ENCODE measurements at regions not wholly inside any gene's neighbourhood (a gene's known extent, or its start where the extent isn't known, plus 50 kb on each side); places are given as distances from the start of the nearest gene placed in this dataset.
"Not testable (repeated sequence)": the region's sequence is repeated elsewhere in the genome, so short reads cannot be mapped to it uniquely, and the experiment has no call there.

- H3K36me3 ChIP-seq (ENCODE audit: control insufficient read depth in 2 of 2, extremely low read depth in 1 of 2, insufficient read depth in 2 of 2, low read length in 2 of 2): no peaks in the 10 kb centered on the region
- H3K9ac ChIP-seq (ENCODE audit: control insufficient read depth, extremely low read depth, insufficient read depth, low read length): no peak overlapping the region
- TF ChIP-seq CTCF (optimal IDR thresholded peaks at IDR 0.05 in 1 of 3, IDR thresholded peaks at IDR 0.05 in 1 of 3, conservative IDR thresholded peaks at IDR 0.05 in 1 of 3; ENCODE audit: extremely low read depth in 1 of 3, insufficient read depth in 2 of 3, low read length in 3 of 3) (no peak), EZH2 (IDR thresholded peaks at IDR 0.05; ENCODE audit: low read length) (no peak)
- no peak for FAIRE-seq
- dilution Hi-C loops (cut with MboI; ENCODE audit: extremely low pct_ligation_motif_present, low sequenced_read_pairs): no loop called here
- no peaks in the 10 kb centered on the region for H4K20me1 ChIP-seq (ENCODE audit: control insufficient read depth, extremely low read depth, insufficient read depth, low read length)
- H3K79me2 ChIP-seq (ENCODE audit: control insufficient read depth, insufficient read depth, low read length): no peaks in the 10 kb centered on the region
- DNase-seq (ENCODE audit: low read depth, low spot score): no peak
- no peak overlapping the region for H3K4me3 ChIP-seq (ENCODE audit: control insufficient read depth in 2 of 3, extremely low read depth in 1 of 3, insufficient read depth in 2 of 3, low read depth in 1 of 3, low read length in 3 of 3)
- H3K9me1 ChIP-seq (ENCODE audit: control insufficient read depth, extremely low read depth, insufficient read depth, low read length): no peaks in the 10 kb centered on the region
- H3K27ac ChIP-seq (ENCODE audit: control insufficient read depth, insufficient read depth, low read length): no peak overlapping the region
- no peak overlapping the region for H2AFZ ChIP-seq (ENCODE audit: control insufficient read depth, low read length)
- no peaks in the 10 kb centered on the region for H3K9me3 ChIP-seq (ENCODE audit: control insufficient read depth, low read depth, low read length)
- no peaks in the 10 kb centered on the region for H3K4me1 ChIP-seq (ENCODE audit: control insufficient read depth, extremely low read depth, insufficient read depth, low read length)
- H3K27me3 ChIP-seq (ENCODE audit: control insufficient read depth, extremely low read depth, insufficient read depth, low read length): no peaks in the 10 kb centered on the region
- no peak overlapping the region for H3K4me2 ChIP-seq (ENCODE audit: control insufficient read depth, extremely low read depth, insufficient read depth, low read depth, low read length)
Observed at GRCh38 chr19:34089566-34089965, 82.7 kb upstream of the LSM14A start.

- no peaks in the 10 kb centered on the region for H3K9me1 ChIP-seq (ENCODE audit: control insufficient read depth, extremely low read depth, insufficient read depth, low read length)
- H3K27ac ChIP-seq (ENCODE audit: control insufficient read depth, insufficient read depth, low read length): no peak overlapping the region
- TF ChIP-seq EZH2 (IDR thresholded peaks at IDR 0.05; ENCODE audit: low read length): no peak
- TF ChIP-seq CTCF (optimal IDR thresholded peaks at IDR 0.05 in 1 of 3, IDR thresholded peaks at IDR 0.05 in 1 of 3, conservative IDR thresholded peaks at IDR 0.05 in 1 of 3; ENCODE audit: extremely low read depth in 1 of 3, insufficient read depth in 2 of 3, low read length in 3 of 3): no peak
- H3K27me3 ChIP-seq (ENCODE audit: control insufficient read depth, extremely low read depth, insufficient read depth, low read length): no peaks in the 10 kb centered on the region
- H3K36me3 ChIP-seq (ENCODE audit: control insufficient read depth in 2 of 2, extremely low read depth in 1 of 2, insufficient read depth in 2 of 2, low read length in 2 of 2): no peaks in the 10 kb centered on the region
- H3K79me2 ChIP-seq (ENCODE audit: control insufficient read depth, insufficient read depth, low read length): no peaks in the 10 kb centered on the region
- no peak for FAIRE-seq
- no peak overlapping the region for H3K4me3 ChIP-seq (ENCODE audit: control insufficient read depth in 2 of 3, extremely low read depth in 1 of 3, insufficient read depth in 2 of 3, low read depth in 1 of 3, low read length in 3 of 3)
- no peaks in the 10 kb centered on the region for H3K9me3 ChIP-seq (ENCODE audit: control insufficient read depth, low read depth, low read length)
- DNase-seq (ENCODE audit: low read depth, low spot score): no peak
- no peak overlapping the region for H3K4me2 ChIP-seq (ENCODE audit: control insufficient read depth, extremely low read depth, insufficient read depth, low read depth, low read length)
- dilution Hi-C loops (cut with MboI; ENCODE audit: extremely low pct_ligation_motif_present, low sequenced_read_pairs): no loop called here
- H3K4me1 ChIP-seq (ENCODE audit: control insufficient read depth, extremely low read depth, insufficient read depth, low read length): no peaks in the 10 kb centered on the region
- no peaks in the 10 kb centered on the region for H4K20me1 ChIP-seq (ENCODE audit: control insufficient read depth, extremely low read depth, insufficient read depth, low read length)
- no peak overlapping the region for H2AFZ ChIP-seq (ENCODE audit: control insufficient read depth, low read length)
- no peak overlapping the region for H3K9ac ChIP-seq (ENCODE audit: control insufficient read depth, extremely low read depth, insufficient read depth, low read length)
Observed at GRCh38 chr19:34094960-34095359, 77.3 kb upstream of the LSM14A start.

GRCh38 chr19:34095411-34095810, 76.9 kb upstream of the LSM14A start:
- DNase-seq (ENCODE audit: low read depth, low spot score); dilution Hi-C loops (cut with MboI; ENCODE audit: extremely low pct_ligation_motif_present, low sequenced_read_pairs); FAIRE-seq: not testable (repeated sequence)

More at GRCh38 chr19:34095411-34095810, 76.9 kb upstream of the LSM14A start:
- not testable (repeated sequence) for H3K36me3 ChIP-seq (ENCODE audit: control insufficient read depth in 2 of 2, extremely low read depth in 1 of 2, insufficient read depth in 2 of 2, low read length in 2 of 2); H3K4me3 ChIP-seq (ENCODE audit: control insufficient read depth in 2 of 3, extremely low read depth in 1 of 3, insufficient read depth in 2 of 3, low read depth in 1 of 3, low read length in 3 of 3); H3K79me2 ChIP-seq (ENCODE audit: control insufficient read depth, insufficient read depth, low read length); H3K4me1 ChIP-seq (ENCODE audit: control insufficient read depth, extremely low read depth, insufficient read depth, low read length); H2AFZ ChIP-seq (ENCODE audit: control insufficient read depth, low read length); H4K20me1 ChIP-seq (ENCODE audit: control insufficient read depth, extremely low read depth, insufficient read depth, low read length); H3K4me2 ChIP-seq (ENCODE audit: control insufficient read depth, extremely low read depth, insufficient read depth, low read depth, low read length); H3K27me3 ChIP-seq (ENCODE audit: control insufficient read depth, extremely low read depth, insufficient read depth, low read length); H3K9ac ChIP-seq (ENCODE audit: control insufficient read depth, extremely low read depth, insufficient read depth, low read length); H3K9me3 ChIP-seq (ENCODE audit: control insufficient read depth, low read depth, low read length); H3K27ac ChIP-seq (ENCODE audit: control insufficient read depth, insufficient read depth, low read length); H3K9me1 ChIP-seq (ENCODE audit: control insufficient read depth, extremely low read depth, insufficient read depth, low read length)
